ENCODE measurements at regions not wholly inside any gene's neighbourhood (a gene's known extent, or its start where the extent isn't known, plus 50 kb on each side); places are given as distances from the start of the nearest gene placed in this dataset.

GRCh38 chr1:57982852-57983251, 559.0 kb upstream of the DAB1 start:
- TF ChIP-seq CTCF (IDR thresholded peaks at IDR 0.05): no peak
- TF ChIP-seq POLR2A (IDR thresholded peaks at IDR 0.05): no peak
